B cell (primary cell): ENCODE measurements at regions not wholly inside any gene's neighbourhood (a gene's known extent, or its start where the extent isn't known, plus 50 kb on each side); places are given as distances from the start of the nearest gene placed in this dataset.

Experiments used
- ATAC-seq: fragments of 200-7000 bp; cut with Tn5 transposase; one replicate; pipeline ENCODE4 v1.10.0; 2021; ENCODE audit warnings: low read depth, mild to moderate bottlenecking, moderate number of reproducible peaks, moderate library complexity
- CTCF ChIA-PET: fragments of 350-600 bp; sonication (Branson Sonifier 250); formaldehyde crosslinking; loops from one replicate; lab custom pipeline; 2021; ENCODE audit warnings: antibody characterized with exemption, inconsistent platforms; lab: Charles Lee
- POLR2A ChIA-PET: fragments of 350-600 bp; sonication (Branson Sonifier 250); formaldehyde crosslinking; loops from one replicate; lab custom pipeline; 2021; ENCODE audit warnings: antibody characterized with exemption; lab: Charles Lee
- DNase-seq: peaks from one replicate; pipeline ENCODE4 v3.0.0; 2013
- H2AFZ ChIP-seq: 2 replicates; pipeline ENCODE4 v1.6.1; 2012; ENCODE audit warnings: mild to moderate bottlenecking, low read depth, low read length; ENCODE audit not compliant: insufficient read depth, poor library complexity, severe bottlenecking
- H3K27ac ChIP-seq, 2 donors: 1 replicate in 1 of 2; 2 replicates in 1 of 2; pipeline ENCODE4 v1.5.1; 2012 to 2013; ENCODE audit warnings: low read length in 2 of 2, mild to moderate bottlenecking in 2 of 2, moderate library complexity in 1 of 2
- H3K27me3 ChIP-seq, 4 experiments: fragments of 200-600 bp in 1 of 4; sonication (generic) in 1 of 4; replicated peaks in 1 of 4; 1 replicate in 2 of 4; 2 replicates in 2 of 4; pipeline versions ENCODE4 v1.6.1 to v1.7.0; 2013 to 2016; ENCODE audit warnings: low read length in 3 of 4, mild to moderate bottlenecking in 2 of 4, mixed read lengths in 1 of 4, moderate library complexity in 1 of 4; ENCODE audit not compliant: insufficient read depth in 4 of 4, control insufficient read depth in 3 of 4; ENCODE audit errors: control extremely low read depth in 1 of 4
- H3K36me3 ChIP-seq, 2 experiments: replicated peaks in 1 of 2; 1 replicate in 1 of 2; 2 replicates in 1 of 2; pipeline versions ENCODE4 v1.6.1 to v1.7.1; 2013; ENCODE audit warnings: low read length in 1 of 2; ENCODE audit not compliant: insufficient read depth in 2 of 2, control insufficient read depth in 1 of 2; ENCODE audit errors: control extremely low read depth in 1 of 2, extremely low read depth in 1 of 2
- H3K4me1 ChIP-seq, 2 donors: fragments of 200-600 bp in 1 of 2; sonication (generic) in 1 of 2; 1 replicate in 1 of 2; 2 replicates in 1 of 2; pipeline versions ENCODE4 v1.5.1 to v1.6.1; 2013 to 2017; ENCODE audit warnings: low read length in 2 of 2; ENCODE audit not compliant: control insufficient read depth in 2 of 2, insufficient read depth in 2 of 2
- H3K4me2 ChIP-seq: replicated peaks from 2 replicates; pipeline ENCODE3; 2012; ENCODE audit warnings: mild to moderate bottlenecking, low read depth, low read length; ENCODE audit not compliant: poor library complexity, severe bottlenecking
- H3K4me3 ChIP-seq, 5 experiments: fragments of 200-600 bp in 1 of 5; sonication (generic) in 1 of 5; 1 replicate in 3 of 5; 2 replicates in 2 of 5; pipeline versions ENCODE4 v1.5.1 to v1.7.0; 2011 to 2016; ENCODE audit warnings: low read length in 4 of 5, mild to moderate bottlenecking in 4 of 5, low read depth in 2 of 5, control low read depth in 1 of 5, moderate library complexity in 1 of 5; ENCODE audit not compliant: insufficient read depth in 1 of 5; ENCODE audit errors: control extremely low read depth in 1 of 5, extremely low read depth in 1 of 5
- H3K79me2 ChIP-seq: fragments of 200-600 bp; sonication (generic); one replicate; pipeline ENCODE4 v1.6.0; 2016; ENCODE audit warnings: low read length; ENCODE audit not compliant: control insufficient read depth, insufficient read depth
- H3K9ac ChIP-seq: fragments of 200-600 bp; sonication (generic); 2 replicates; pipeline ENCODE4 v1.6.1; 2017; ENCODE audit warnings: mild to moderate bottlenecking, low read length, moderate library complexity
- H3K9me3 ChIP-seq, 3 donors: one replicate each; pipeline versions ENCODE4 v1.6.1 to v1.7.1; 2013; ENCODE audit warnings: low read length in 2 of 3; ENCODE audit not compliant: control insufficient read depth in 2 of 3, insufficient read depth in 1 of 3; ENCODE audit errors: control extremely low read depth in 1 of 3
- H4K20me1 ChIP-seq: 2 replicates; pipeline ENCODE4 v1.6.0; 2012; ENCODE audit warnings: mild to moderate bottlenecking, low read length; ENCODE audit not compliant: insufficient read depth, control insufficient read depth, poor library complexity, severe bottlenecking
- H3K27ac Mint-ChIP-seq: one replicate; pipeline ENCODE4 v1.8.0; 2021; ENCODE audit warnings: mixed read lengths
- H3K27me3 Mint-ChIP-seq: one replicate; pipeline ENCODE4 v1.8.0; 2021; ENCODE audit warnings: mixed read lengths
- H3K4me1 Mint-ChIP-seq: one replicate; pipeline ENCODE4 v1.8.0; 2021; ENCODE audit warnings: mixed read lengths
- H3K4me3 Mint-ChIP-seq: one replicate; pipeline ENCODE4 v1.8.0; 2021; ENCODE audit warnings: mixed read lengths
- H3K9me3 Mint-ChIP-seq: one replicate; pipeline ENCODE4 v1.8.0; 2022; ENCODE audit warnings: mixed read lengths; ENCODE audit not compliant: insufficient read depth
- EZH2 ChIP-seq: IDR thresholded peaks from 2 replicates; pipeline ENCODE4 v1.6.1; 2012; ENCODE audit warnings: borderline replicate concordance, low read depth, mild to moderate bottlenecking, moderate library complexity, low read length; ENCODE audit not compliant: insufficient read depth, poor library complexity, severe bottlenecking
- WGBS: methylation state at CpG from one replicate; pipeline ENCODE4 v1.1.5; 2013; ENCODE audit warnings: missing lambda C conversion rate; ENCODE audit not compliant: insufficient coverage; 5-methylcytosine and 5-hydroxymethylcytosine counted together
- intact Hi-C: fragments of 100-400 bp; cut with micrococcal nuclease; formaldehyde crosslinking; loops from one replicate; pipeline ENCODE4 v1.10.0; 2022
- TF ChIP-seq, protein P1 (sequence below): fragments of 200-600 bp; IDR thresholded peaks from one replicate; pipeline ENCODE4 v1.8.0; 2022; ENCODE audit warnings: antibody characterized with exemption, mild to moderate bottlenecking

DNA sequence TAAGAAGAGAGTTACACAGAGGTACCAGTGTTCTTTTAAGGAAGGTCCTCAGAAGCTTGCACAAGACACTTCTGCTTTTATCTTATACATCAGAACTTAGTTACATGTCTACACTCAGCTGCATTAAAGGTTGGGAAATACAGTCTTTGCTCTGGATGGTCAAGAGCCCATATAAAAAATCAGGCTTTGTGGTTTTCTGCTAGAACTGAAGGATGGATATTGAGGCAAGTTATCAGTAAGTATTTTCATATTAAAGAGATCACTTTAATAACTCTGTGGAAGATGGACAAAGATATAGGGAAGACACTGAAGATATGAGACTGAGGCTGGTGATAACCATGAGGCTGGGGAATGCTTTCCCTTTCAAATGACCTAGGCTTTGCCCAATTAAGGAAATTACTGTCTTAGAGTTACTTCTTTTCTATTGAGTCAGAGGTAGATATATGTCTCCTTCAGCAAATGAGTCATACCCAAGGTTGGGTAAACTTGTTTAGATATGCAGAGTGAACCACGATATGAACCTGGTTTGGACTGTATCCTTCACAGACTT lies 87.0 kb upstream of the TNC start:
- Histone ChIP-seq H3K36me3 (no peaks in the 10 kb centered on the region), H3K4me2 (no peak overlapping the region), H3K9ac (no peak overlapping the region), H2AFZ (no peak overlapping the region), H3K79me2 (no peaks in the 10 kb centered on the region), H3K4me1 (peaks cover 0 to 4% of the 10 kb centered on the region in 2 donors), H4K20me1 (no peaks in the 10 kb centered on the region), H3K4me3 (no peak overlapping the region), H3K27me3 (no peaks in the 10 kb centered on the region), H3K9me3 (no peaks in the 10 kb centered on the region), H3K27ac (no peak overlapping the region)
- Mint-ChIP-seq H3K27ac (no peak overlapping the region), H3K4me3 (no peak overlapping the region), H3K27me3 (no peaks in the 10 kb centered on the region), H3K9me3 (no peaks in the 10 kb centered on the region), H3K4me1 (peaks cover 26% of the 10 kb centered on the region)
- ATAC-seq: no peak
- intact Hi-C loops: no loop called here
- DNase-seq: no peak
- CTCF ChIA-PET: no interaction called here
- POLR2A ChIA-PET: no interaction called here
- TF ChIP-seq, protein P1, sequence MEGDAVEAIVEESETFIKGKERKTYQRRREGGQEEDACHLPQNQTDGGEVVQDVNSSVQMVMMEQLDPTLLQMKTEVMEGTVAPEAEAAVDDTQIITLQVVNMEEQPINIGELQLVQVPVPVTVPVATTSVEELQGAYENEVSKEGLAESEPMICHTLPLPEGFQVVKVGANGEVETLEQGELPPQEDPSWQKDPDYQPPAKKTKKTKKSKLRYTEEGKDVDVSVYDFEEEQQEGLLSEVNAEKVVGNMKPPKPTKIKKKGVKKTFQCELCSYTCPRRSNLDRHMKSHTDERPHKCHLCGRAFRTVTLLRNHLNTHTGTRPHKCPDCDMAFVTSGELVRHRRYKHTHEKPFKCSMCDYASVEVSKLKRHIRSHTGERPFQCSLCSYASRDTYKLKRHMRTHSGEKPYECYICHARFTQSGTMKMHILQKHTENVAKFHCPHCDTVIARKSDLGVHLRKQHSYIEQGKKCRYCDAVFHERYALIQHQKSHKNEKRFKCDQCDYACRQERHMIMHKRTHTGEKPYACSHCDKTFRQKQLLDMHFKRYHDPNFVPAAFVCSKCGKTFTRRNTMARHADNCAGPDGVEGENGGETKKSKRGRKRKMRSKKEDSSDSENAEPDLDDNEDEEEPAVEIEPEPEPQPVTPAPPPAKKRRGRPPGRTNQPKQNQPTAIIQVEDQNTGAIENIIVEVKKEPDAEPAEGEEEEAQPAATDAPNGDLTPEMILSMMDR: no peak
- TF ChIP-seq EZH2: no peak
- WGBS: no CpG with 5 or more reads among the region's 1 CpG

DNA sequence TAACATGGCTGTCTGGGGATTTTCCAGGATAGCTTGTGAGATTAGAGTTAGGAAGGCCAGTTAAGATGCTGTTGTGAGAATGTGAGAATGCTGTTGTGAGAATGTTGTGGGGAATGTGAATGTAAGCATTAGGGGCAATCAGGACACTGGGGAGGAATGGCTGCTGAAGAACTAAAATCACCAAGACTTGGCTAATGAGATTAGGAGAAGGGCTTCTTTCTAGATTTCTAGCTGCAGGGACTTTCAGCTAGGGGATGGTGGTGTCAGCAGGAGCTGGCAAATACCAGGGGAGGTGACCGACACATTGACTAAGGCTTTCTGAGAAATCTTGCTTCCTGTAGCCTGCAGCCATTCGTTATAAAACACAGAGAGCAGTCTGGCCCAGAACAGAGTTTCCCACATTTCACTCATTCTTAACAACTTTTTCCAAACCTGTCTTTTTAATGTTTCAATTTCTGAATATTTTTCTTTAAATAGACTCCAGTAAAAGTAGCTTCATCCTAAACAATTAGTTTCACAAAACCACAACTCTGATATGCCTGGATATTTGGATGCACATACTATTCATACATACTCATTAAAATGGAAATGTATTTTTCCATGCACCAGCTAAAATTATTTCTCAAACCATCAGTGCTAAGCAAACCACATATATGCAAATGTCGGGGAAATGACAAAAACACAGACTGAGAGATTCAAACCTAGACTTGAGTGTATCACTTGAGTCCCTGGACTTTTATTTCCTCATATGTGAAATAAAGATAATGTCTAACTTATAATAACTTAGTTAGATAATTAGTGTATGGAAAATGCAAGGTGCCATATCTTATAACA lies 89.3 kb upstream of the TNC start:
- H3K4me3 ChIP-seq: no peak overlapping the region
- 80% methylated on average over 1 of the region's 3 CpGs for WGBS
- POLR2A ChIA-PET: no interaction called here
- H3K4me3 Mint-ChIP-seq: no peak overlapping the region
- H2AFZ ChIP-seq: no peak overlapping the region
- H3K4me1 Mint-ChIP-seq: peaks cover 38% of the 10 kb centered on the region
- no peaks in the 10 kb centered on the region for H3K9me3 ChIP-seq
- H3K9ac ChIP-seq: no peak overlapping the region
- TF ChIP-seq, protein P1: no peak
- no peak for TF ChIP-seq EZH2
- H3K27ac ChIP-seq: no peak overlapping the region
- no peaks in the 10 kb centered on the region for H3K27me3 ChIP-seq
- H3K9me3 Mint-ChIP-seq: no peaks in the 10 kb centered on the region
- no peak for DNase-seq
- peak overlapping the region; percentile 13 for H3K27ac Mint-ChIP-seq
- H3K27me3 Mint-ChIP-seq: no peaks in the 10 kb centered on the region
- peaks cover 0 to 14% of the 10 kb centered on the region in 2 donors for H3K4me1 ChIP-seq
- H3K36me3 ChIP-seq: no peaks in the 10 kb centered on the region
- no peaks in the 10 kb centered on the region for H3K79me2 ChIP-seq
- no peaks in the 10 kb centered on the region for H4K20me1 ChIP-seq
- no peak for ATAC-seq
- intact Hi-C loops: no loop called here
- CTCF ChIA-PET: no interaction called here
- H3K4me2 ChIP-seq: no peak overlapping the region
